Hepatocyte (in vitro differentiated cells): ENCODE measurements at regions not wholly inside any gene's neighbourhood (a gene's known extent, or its start where the extent isn't known, plus 50 kb on each side); places are given as distances from the start of the nearest gene placed in this dataset.

Experiments
- DNase-seq: peaks from one replicate; pipeline ENCODE4 v3.0.0-alpha.2; 2016; ENCODE audit warnings: low spot score
- H2AFZ ChIP-seq: fragments of 200-600 bp; sonication (generic); 2 replicates; pipeline ENCODE4 v1.6.0; 2016; ENCODE audit warnings: antibody characterized with exemption, mild to moderate bottlenecking
- H3K27ac ChIP-seq: fragments of 200-600 bp; sonication (generic); 2 replicates; pipeline ENCODE4 v1.5.1; 2016; ENCODE audit warnings: mild to moderate bottlenecking
- H3K27me3 ChIP-seq: fragments of 200-600 bp; sonication (generic); 2 replicates; pipeline ENCODE4 v1.6.1; 2016
- H3K36me3 ChIP-seq: fragments of 200-600 bp; sonication (generic); replicated peaks from 2 replicates; pipeline ENCODE4 v1.5.1; 2016; ENCODE audit warnings: low read depth; ENCODE audit not compliant: insufficient read depth
- H3K4me1 ChIP-seq: fragments of 200-600 bp; sonication (generic); 2 replicates; pipeline ENCODE4 v1.5.1; 2016; ENCODE audit warnings: mild to moderate bottlenecking, moderate library complexity; ENCODE audit not compliant: insufficient read depth
- H3K4me2 ChIP-seq: fragments of 200-600 bp; sonication (generic); 2 replicates; pipeline ENCODE4 v1.6.0; 2016
- H3K4me3 ChIP-seq: fragments of 200-600 bp; sonication (generic); 2 replicates; pipeline ENCODE4 v1.5.1; 2016; ENCODE audit warnings: mild to moderate bottlenecking
- H3K79me2 ChIP-seq: fragments of 200-600 bp; sonication (generic); 2 replicates; pipeline ENCODE4 v1.6.0; 2017; ENCODE audit warnings: mild to moderate bottlenecking
- H3K9me2 ChIP-seq: fragments of 200-600 bp; sonication (generic); replicated peaks from 2 replicates; pipeline ENCODE4 v1.6.0; 2017; ENCODE audit warnings: mild to moderate bottlenecking; ENCODE audit not compliant: insufficient read depth
- H3K9me3 ChIP-seq: fragments of 200-600 bp; sonication (generic); 2 replicates; pipeline ENCODE4 v1.5.1; 2016; ENCODE audit warnings: low read depth, mild to moderate bottlenecking
- H4K20me1 ChIP-seq: fragments of 200-600 bp; sonication (generic); 2 replicates; pipeline ENCODE4 v1.6.0; 2016; ENCODE audit warnings: mild to moderate bottlenecking; ENCODE audit not compliant: insufficient read depth, poor library complexity, severe bottlenecking
- CTCF ChIP-seq: fragments of 200-600 bp; sonication (generic); IDR thresholded peaks from 2 replicates; pipeline ENCODE4 v1.5.1; 2016; ENCODE audit warnings: antibody characterized with exemption, mild to moderate bottlenecking; ENCODE audit not compliant: poor library complexity
- EZH2 ChIP-seq: fragments of 200-600 bp; sonication (generic); IDR thresholded peaks from 2 replicates; pipeline ENCODE4 v1.6.1; 2016; ENCODE audit warnings: antibody characterized with exemption, mild to moderate bottlenecking, borderline replicate concordance
- EZH2phosphoT487 ChIP-seq: fragments of 200-600 bp; sonication (generic); IDR thresholded peaks from one replicate; pipeline ENCODE4 v1.6.1; 2018; ENCODE audit warnings: antibody characterized with exemption, mild to moderate bottlenecking, low read depth, moderate library complexity; ENCODE audit not compliant: unreplicated experiment, severe bottlenecking
- WGBS: methylation state at CpG from one replicate; pipeline ENCODE4 v1.1.6; 2016; ENCODE audit warnings: low lambda C conversion rate; ENCODE audit errors: missing lambda C conversion rate; 5-methylcytosine and 5-hydroxymethylcytosine counted together

GRCh38 chr22:27136596-27136995, 479.2 kb downstream of the MIAT start:
- H3K79me2 ChIP-seq: no peaks in the 10 kb centered on the region
- no peaks in the 10 kb centered on the region for H3K9me3 ChIP-seq
- no peaks in the 10 kb centered on the region for H3K27me3 ChIP-seq
- 87% methylated on average over 2 of the region's 2 CpGs for WGBS
- no peak for DNase-seq
- no peak overlapping the region for H3K4me3 ChIP-seq
- no peaks in the 10 kb centered on the region for H4K20me1 ChIP-seq
- H3K4me1 ChIP-seq: peaks cover 18% of the 10 kb centered on the region
- H3K9me2 ChIP-seq: no peaks in the 10 kb centered on the region
- no peaks in the 10 kb centered on the region for H3K36me3 ChIP-seq
- no peak overlapping the region for H3K4me2 ChIP-seq
- H3K27ac ChIP-seq: no peak overlapping the region
- no peak for TF ChIP-seq CTCF
- TF ChIP-seq EZH2phosphoT487: no peak
- no peak for TF ChIP-seq EZH2
- no peak overlapping the region for H2AFZ ChIP-seq

- Histone ChIP-seq H3K36me3 (no peaks in the 10 kb centered on the region), H3K4me2 (no peak overlapping the region), H3K9me3 (no peaks in the 10 kb centered on the region), H4K20me1 (no peaks in the 10 kb centered on the region), H3K4me3 (no peak overlapping the region), H3K4me1 (peaks cover 18% of the 10 kb centered on the region), H3K27ac (no peak overlapping the region), H3K9me2 (no peaks in the 10 kb centered on the region), H3K79me2 (no peaks in the 10 kb centered on the region), H3K27me3 (no peaks in the 10 kb centered on the region), H2AFZ (no peak overlapping the region)
- TF ChIP-seq CTCF: no peak
- no peak for TF ChIP-seq EZH2phosphoT487
- no peak for TF ChIP-seq EZH2
- WGBS: 71% methylated on average over 13 of the region's 13 CpGs
- no peak for DNase-seq
Measured at GRCh38 chr22:27137871-27138337, 480.5 kb downstream of the MIAT start.

GRCh38 chr22:27138471-27138870, 481.1 kb downstream of the MIAT start:
- Histone ChIP-seq H2AFZ (no peak overlapping the region), H3K9me2 (no peaks in the 10 kb centered on the region), H3K27me3 (no peaks in the 10 kb centered on the region), H4K20me1 (no peaks in the 10 kb centered on the region), H3K4me1 (peaks cover 14% of the 10 kb centered on the region), H3K4me2 (no peak overlapping the region), H3K27ac (no peak overlapping the region), H3K36me3 (no peaks in the 10 kb centered on the region), H3K4me3 (no peak overlapping the region), H3K9me3 (no peaks in the 10 kb centered on the region), H3K79me2 (no peaks in the 10 kb centered on the region)
- no peak for DNase-seq
- TF ChIP-seq EZH2 (no peak), EZH2phosphoT487 (no peak), CTCF (no peak)
- 86% methylated on average over 7 of the region's 7 CpGs for WGBS

GRCh38 chr22:27139935-27140511, 482.6 kb downstream of the MIAT start:
- no peak for TF ChIP-seq EZH2
- TF ChIP-seq EZH2phosphoT487: no peak
- TF ChIP-seq CTCF: no peak
- no peaks in the 10 kb centered on the region for H3K36me3 ChIP-seq
- H3K79me2 ChIP-seq: no peaks in the 10 kb centered on the region
- H3K4me2 ChIP-seq: no peak overlapping the region
- H3K27me3 ChIP-seq: no peaks in the 10 kb centered on the region
- H3K27ac ChIP-seq: no peak overlapping the region
- WGBS: 46% methylated on average over 11 of the region's 11 CpGs
- peak; percentile 55 for DNase-seq
- H3K9me2 ChIP-seq: no peaks in the 10 kb centered on the region
- H3K9me3 ChIP-seq: no peaks in the 10 kb centered on the region
- H4K20me1 ChIP-seq: no peaks in the 10 kb centered on the region
- H3K4me3 ChIP-seq: no peak overlapping the region
- peaks cover 5% of the 10 kb centered on the region for H3K4me1 ChIP-seq
- H2AFZ ChIP-seq: no peak overlapping the region
